HepG2 (cell line): ENCODE measurements at regions not wholly inside any gene's neighbourhood (a gene's known extent, or its start where the extent isn't known, plus 50 kb on each side); places are given as distances from the start of the nearest gene placed in this dataset.

ENCODE experiments used
- ATAC-seq: fragments of 200-7000 bp; cut with Tn5 transposase; 3 replicates; pipeline ENCODE4 v1.9.1; 2020; ENCODE audit warnings: mild to moderate bottlenecking, moderate library complexity
- BruUV-seq: library from RNA; stranded (reverse); fragments of 400-500 nt; replicated peaks from 2 replicates; lab custom pipeline; 2021; lab: Mats Ljungman, UMichigan
- CTCF ChIA-PET: fragments of 300-600 bp; formaldehyde crosslinking; extraction: SDS; loops from one replicate; lab custom pipeline; 2021; ENCODE audit warnings: low total read pairs, inconsistent platforms, low intra/inter-chr PET ratio; lab: Yijun Ruan, JAX
- POLR2A ChIA-PET: fragments of 350-600 bp; sonication (Branson Sonifier 250); formaldehyde crosslinking; loops from one replicate; lab custom pipeline; 2020; ENCODE audit warnings: antibody characterized with exemption, inconsistent platforms; lab: Yijun Ruan, JAX
- DNase-seq: peaks from one replicate; pipeline ENCODE4 v3.0.0-alpha.2; 2015; ENCODE audit warnings: low spot score
- FAIRE-seq: peaks from 3 replicates; lab custom pipeline; 2011; peaks lifted over from hg19 to GRCh38; lab: Jason Lieb, UNC
- H2AFZ ChIP-seq: one replicate; pipeline ENCODE4 v1.6.1; 2011; ENCODE audit warnings: low read length, inconsistent platforms
- H3K27ac ChIP-seq: fragments of 300-600 bp; 3 replicates; pipeline ENCODE4 v1.8.0; 2011; ENCODE audit warnings: mixed run types, mild to moderate bottlenecking, mixed read lengths, low read length, inconsistent platforms; ENCODE audit not compliant: insufficient read depth; ENCODE audit errors: extremely low read length
- H3K27me3 ChIP-seq, 2 experiments: fragments of 200-600 bp in 1 of 2; 2 replicates in 1 of 2; 3 replicates in 1 of 2; pipeline versions ENCODE4 v1.6.0 to v1.8.0; 2011; ENCODE audit warnings: low read length in 2 of 2, mild to moderate bottlenecking in 2 of 2, moderate library complexity in 2 of 2, inconsistent platforms in 1 of 2; ENCODE audit not compliant: insufficient read depth in 2 of 2, control insufficient read depth in 1 of 2
- H3K36me3 ChIP-seq, 2 experiments: fragments of 200-600 bp in 1 of 2; replicated peaks in 1 of 2; 2 replicates in 1 of 2; 3 replicates in 1 of 2; pipeline versions ENCODE4 v1.5.1 to v1.8.0; 2011; ENCODE audit warnings: low read length in 2 of 2, inconsistent platforms in 1 of 2; ENCODE audit not compliant: insufficient read depth in 2 of 2, control insufficient read depth in 1 of 2
- H3K4me1 ChIP-seq: 2 replicates; pipeline ENCODE4 v1.5.1; 2012; ENCODE audit warnings: low read length, inconsistent platforms; ENCODE audit not compliant: insufficient read depth
- H3K4me2 ChIP-seq: 2 replicates; pipeline ENCODE4 v1.6.0; 2011; ENCODE audit warnings: low read depth, low read length, inconsistent platforms
- H3K4me3 ChIP-seq, 3 experiments: fragments of 200-600 bp in 1 of 3; sonication (generic), shearing (Covaris generic) in 1 of 3; replicated peaks in 1 of 3; 2 replicates each; pipeline ENCODE4 v1.5.1; 2011 to 2016; ENCODE audit warnings: low read length in 3 of 3, inconsistent platforms in 2 of 3, low read depth in 2 of 3, mild to moderate bottlenecking in 2 of 3, control low read depth in 1 of 3, mixed read lengths in 1 of 3; ENCODE audit not compliant: insufficient read depth in 1 of 3
- H3K79me2 ChIP-seq: one replicate; pipeline ENCODE4 v1.6.1; 2011; ENCODE audit warnings: low read length, inconsistent platforms; ENCODE audit not compliant: insufficient read depth
- H3K9ac ChIP-seq: 2 replicates; pipeline ENCODE4 v1.6.0; 2011; ENCODE audit warnings: mild to moderate bottlenecking, low read depth, low read length, inconsistent platforms; ENCODE audit not compliant: insufficient read depth
- H3K9me3 ChIP-seq: 2 replicates; pipeline ENCODE4 v1.5.1; 2012; ENCODE audit warnings: mild to moderate bottlenecking, low read length
- H4K20me1 ChIP-seq: 2 replicates; pipeline ENCODE4 v1.6.0; 2011; ENCODE audit warnings: inconsistent platforms, mild to moderate bottlenecking, low read length, moderate library complexity; ENCODE audit not compliant: insufficient read depth
- AFF4 ChIP-seq: sonication (generic); formaldehyde crosslinking; IDR thresholded peaks from 2 replicates; pipeline ENCODE4 v1.4.0; 2020; ENCODE audit warnings: missing genetic modification reagents
- GMEB1 ChIP-seq: sonication (generic); formaldehyde crosslinking; IDR thresholded peaks from 2 replicates; pipeline ENCODE4 v1.5.1; 2020; ENCODE audit warnings: missing genetic modification reagents, mild to moderate bottlenecking, borderline replicate concordance
- HMGA1 ChIP-seq: sonication (generic); formaldehyde crosslinking; conservative IDR thresholded peaks from 2 replicates; pipeline ENCODE4 v1.4.0; 2020; ENCODE audit warnings: missing genetic modification reagents
- JUN ChIP-seq: sonication (generic); formaldehyde crosslinking; IDR thresholded peaks from 2 replicates; pipeline ENCODE4 v1.4.0; 2020; ENCODE audit warnings: mild to moderate bottlenecking, missing genetic modification reagents
- NFKBIZ ChIP-seq: IDR thresholded peaks from 2 replicates; pipeline ENCODE4 v1.6.1; 2018; ENCODE audit warnings: missing genetic modification reagents, missing compliant biosample characterization
- NPAS2 ChIP-seq: sonication (generic); formaldehyde crosslinking; IDR thresholded peaks from 2 replicates; pipeline ENCODE4 v1.8.0; 2022; ENCODE audit warnings: mild to moderate bottlenecking, missing genetic modification reagents, borderline replicate concordance
- PRDM10 ChIP-seq: sonication (generic); formaldehyde crosslinking; IDR thresholded peaks from 2 replicates; pipeline ENCODE4 v1.4.0; 2020; ENCODE audit warnings: low read depth, missing genetic modification reagents
- RFX3 ChIP-seq: IDR thresholded peaks from 2 replicates; pipeline ENCODE4 v1.6.1; 2016; ENCODE audit warnings: missing biosample characterization, missing genetic modification reagents
- THAP8 ChIP-seq: sonication (generic); formaldehyde crosslinking; IDR thresholded peaks from 2 replicates; pipeline ENCODE4 v1.5.1; 2020; ENCODE audit warnings: missing genetic modification reagents, mild to moderate bottlenecking, borderline replicate concordance
- ZNF24 ChIP-seq: fragments of 450-650 bp; IDR thresholded peaks from 2 replicates; pipeline ENCODE4 v1.6.1; 2017; ENCODE audit warnings: antibody characterized with exemption, mild to moderate bottlenecking
- ZNF556 ChIP-seq: sonication (generic); formaldehyde crosslinking; IDR thresholded peaks from 2 replicates; pipeline ENCODE4 v1.4.0; 2020; ENCODE audit warnings: mild to moderate bottlenecking, missing genetic modification reagents, borderline replicate concordance
- ZNF878 ChIP-seq: sonication (generic); formaldehyde crosslinking; IDR thresholded peaks from 2 replicates; pipeline ENCODE4 v1.8.1; 2023; ENCODE audit warnings: mild to moderate bottlenecking, missing genetic modification reagents, moderate library complexity
- WGBS: methylation state at CpG from one replicate; pipeline ENCODE4 v1.1.6; 2017; ENCODE audit warnings: low lambda C conversion rate; 5-methylcytosine and 5-hydroxymethylcytosine counted together
- in situ Hi-C: cut with HindIII; loops from 2 replicates; pipeline ENCODE4 v1.10.0; 2017; ENCODE audit warnings: low pct_unique_long_range_greater_than_20kb; ENCODE audit not compliant: extremely low pct_ligation_motif_present
- intact Hi-C: fragments of 100-400 bp; cut with micrococcal nuclease; formaldehyde crosslinking; loops from one replicate; pipeline ENCODE4 v1.10.0; 2022; ENCODE audit not compliant: unreplicated experiment

GRCh38 chrY:12285608-12286007 is 415.4 kb upstream of the USP9Y start:
- in situ Hi-C loops (no loop called here), intact Hi-C loops (no loop called here)
- BruUV-seq = no TSS peak
- no peak for DNase-seq
- CTCF ChIA-PET = no interaction called here
- no peaks in the 10 kb centered on the region for H3K4me1 ChIP-seq
- H3K4me3 ChIP-seq = no peak overlapping the region
- TF ChIP-seq JUN (CRISPR knock-in tag) (no peak), ZNF556 (CRISPR knock-in tag) (no peak), RFX3 (CRISPR knock-in tag) (no peak), PRDM10 (CRISPR knock-in tag) (no peak), ZNF24 (no peak), NPAS2 (CRISPR knock-in tag) (no peak), NFKBIZ (no peak), THAP8 (CRISPR knock-in tag) (no peak), GMEB1 (CRISPR knock-in tag) (no peak), HMGA1 (CRISPR knock-in tag) (no peak), AFF4 (CRISPR knock-in tag) (no peak), ZNF878 (CRISPR knock-in tag) (no peak)
- H3K9me3 ChIP-seq = no peaks in the 10 kb centered on the region
- H3K79me2 ChIP-seq = no peaks in the 10 kb centered on the region
- no peaks in the 10 kb centered on the region for H3K36me3 ChIP-seq
- POLR2A ChIA-PET = no interaction called here
- FAIRE-seq = no peak
- ATAC-seq = no peak
- no CpG with 5 or more reads among the region's 5 CpGs for WGBS
- no peak overlapping the region for H3K4me2 ChIP-seq
- no peaks in the 10 kb centered on the region; a peak in 1 of 5 replicates for H3K27me3 ChIP-seq
- H2AFZ ChIP-seq = no peak overlapping the region
- H4K20me1 ChIP-seq = no peaks in the 10 kb centered on the region
- H3K9ac ChIP-seq = no peak overlapping the region
- H3K27ac ChIP-seq = no peak overlapping the region
